BJ (cell line): ENCODE measurements at regions not wholly inside any gene's neighbourhood (a gene's known extent, or its start where the extent isn't known, plus 50 kb on each side); places are given as distances from the start of the nearest gene placed in this dataset.

ENCODE experiments used
- CTCF ChIA-PET: fragments of 350-600 bp; formaldehyde crosslinking; extraction: SDS; loops from one replicate; lab custom pipeline; 2021; ENCODE audit warnings: antibody characterized with exemption, inconsistent platforms; lab: Yijun Ruan, JAX
- POLR2A ChIA-PET: fragments of 300-600 bp; sonication (Branson Sonifier 250); formaldehyde crosslinking; extraction: SDS; loops from one replicate; lab custom pipeline; 2021; ENCODE audit warnings: antibody characterized with exemption; lab: Charles Lee
- DNase-seq: peaks from one replicate; pipeline ENCODE4 v3.0.0-alpha.2; 2011; ENCODE audit warnings: low read depth
- H3K27me3 ChIP-seq: 2 replicates; pipeline ENCODE4 v1.6.0; 2011; ENCODE audit warnings: low read length; ENCODE audit not compliant: control insufficient read depth, insufficient read depth
- H3K36me3 ChIP-seq: 2 replicates; pipeline ENCODE4 v1.5.1; 2011; ENCODE audit warnings: low read length; ENCODE audit not compliant: control insufficient read depth, insufficient read depth
- H3K4me3 ChIP-seq: 2 replicates; pipeline ENCODE4 v1.5.1; 2011; ENCODE audit warnings: low read depth, mild to moderate bottlenecking, control low read depth, low read length
- TF ChIP-seq, protein P1 (sequence below): IDR thresholded peaks from 2 replicates; pipeline ENCODE4 v1.5.1; 2011; ENCODE audit warnings: low read depth, mild to moderate bottlenecking, control low read depth, inconsistent platforms, low read length, moderate library complexity; ENCODE audit not compliant: insufficient read depth

DNA sequence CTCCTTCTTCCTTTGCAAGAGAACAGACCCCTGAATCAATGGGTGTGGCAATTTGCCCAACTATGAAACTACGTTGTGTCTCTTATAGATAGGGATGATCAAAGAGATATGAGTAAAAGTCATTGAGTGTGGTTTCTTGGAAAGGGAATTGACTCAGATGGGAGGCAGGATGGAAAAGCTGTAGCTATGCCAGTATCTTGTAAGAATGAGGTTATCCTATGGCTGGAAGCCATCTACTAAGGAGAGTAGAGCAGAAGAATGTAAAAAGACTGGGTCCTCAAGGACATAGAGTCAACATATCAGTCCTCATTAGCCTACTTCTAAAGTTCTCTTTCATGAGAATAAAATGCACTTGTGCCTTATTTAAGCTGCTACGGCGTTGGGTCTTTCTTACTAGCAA, 78.9 kb upstream of the POU2AF2 start:
- no peaks in the 10 kb centered on the region for H3K27me3 ChIP-seq
- no peak for DNase-seq
- no peak overlapping the region for H3K4me3 ChIP-seq
- POLR2A ChIA-PET, result no interaction called here
- TF ChIP-seq, protein P1, sequence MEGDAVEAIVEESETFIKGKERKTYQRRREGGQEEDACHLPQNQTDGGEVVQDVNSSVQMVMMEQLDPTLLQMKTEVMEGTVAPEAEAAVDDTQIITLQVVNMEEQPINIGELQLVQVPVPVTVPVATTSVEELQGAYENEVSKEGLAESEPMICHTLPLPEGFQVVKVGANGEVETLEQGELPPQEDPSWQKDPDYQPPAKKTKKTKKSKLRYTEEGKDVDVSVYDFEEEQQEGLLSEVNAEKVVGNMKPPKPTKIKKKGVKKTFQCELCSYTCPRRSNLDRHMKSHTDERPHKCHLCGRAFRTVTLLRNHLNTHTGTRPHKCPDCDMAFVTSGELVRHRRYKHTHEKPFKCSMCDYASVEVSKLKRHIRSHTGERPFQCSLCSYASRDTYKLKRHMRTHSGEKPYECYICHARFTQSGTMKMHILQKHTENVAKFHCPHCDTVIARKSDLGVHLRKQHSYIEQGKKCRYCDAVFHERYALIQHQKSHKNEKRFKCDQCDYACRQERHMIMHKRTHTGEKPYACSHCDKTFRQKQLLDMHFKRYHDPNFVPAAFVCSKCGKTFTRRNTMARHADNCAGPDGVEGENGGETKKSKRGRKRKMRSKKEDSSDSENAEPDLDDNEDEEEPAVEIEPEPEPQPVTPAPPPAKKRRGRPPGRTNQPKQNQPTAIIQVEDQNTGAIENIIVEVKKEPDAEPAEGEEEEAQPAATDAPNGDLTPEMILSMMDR, result no peak
- CTCF ChIA-PET, result no interaction called here
- no peaks in the 10 kb centered on the region for H3K36me3 ChIP-seq

DNA sequence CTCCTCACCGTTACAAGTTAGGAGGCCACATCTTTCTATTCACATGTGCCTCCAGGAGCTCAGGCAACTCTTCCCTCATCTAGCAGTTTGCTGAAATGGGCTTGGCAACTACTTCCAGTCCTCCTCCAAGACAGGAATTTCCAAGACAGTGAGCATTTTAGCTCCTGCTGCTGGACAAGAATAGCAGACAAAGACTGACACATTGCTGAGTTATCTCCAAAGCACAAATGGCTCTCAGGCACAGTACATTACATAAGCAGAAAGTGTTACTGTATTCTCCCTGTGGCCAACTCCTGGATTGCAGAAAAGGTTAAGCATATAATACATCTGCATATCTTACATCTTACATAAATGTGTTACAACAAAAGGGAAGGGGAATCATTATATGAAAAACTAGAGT, 83.2 kb upstream of the POU2AF2 start:
- ChIA-PET POLR2A (no interaction called here), CTCF (no interaction called here)
- DNase-seq, result no peak
- Histone ChIP-seq H3K27me3 (no peaks in the 10 kb centered on the region), H3K4me3 (no peak overlapping the region), H3K36me3 (no peaks in the 10 kb centered on the region)
- TF ChIP-seq, protein P1, result no peak

DNA sequence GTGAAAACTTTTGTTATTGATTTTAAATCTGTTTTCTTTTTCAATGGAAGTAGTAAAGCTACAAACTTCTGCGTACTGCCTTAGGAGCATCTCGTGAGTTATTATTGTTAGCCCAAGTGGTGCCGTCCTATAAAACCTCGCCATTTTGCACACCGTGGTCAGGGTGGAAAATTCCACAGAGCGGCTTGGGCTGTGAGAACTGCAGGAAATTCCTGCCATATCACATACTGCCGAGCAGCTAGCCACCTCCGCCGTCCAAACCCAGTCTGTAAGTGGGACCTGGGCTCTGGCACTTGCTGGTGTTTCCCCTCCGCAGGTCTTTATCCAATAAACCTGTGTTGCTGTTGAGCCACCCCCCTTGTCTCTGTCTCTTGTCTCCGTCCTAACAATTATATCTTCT, 88.0 kb upstream of the POU2AF2 start:
- TF ChIP-seq, protein P1, result no peak
- DNase-seq, result no peak
- no peaks in the 10 kb centered on the region for H3K27me3 ChIP-seq
- CTCF ChIA-PET, result no interaction called here
- POLR2A ChIA-PET, result no interaction called here
- H3K4me3 ChIP-seq, result no peak overlapping the region
- H3K36me3 ChIP-seq, result no peaks in the 10 kb centered on the region

DNA sequence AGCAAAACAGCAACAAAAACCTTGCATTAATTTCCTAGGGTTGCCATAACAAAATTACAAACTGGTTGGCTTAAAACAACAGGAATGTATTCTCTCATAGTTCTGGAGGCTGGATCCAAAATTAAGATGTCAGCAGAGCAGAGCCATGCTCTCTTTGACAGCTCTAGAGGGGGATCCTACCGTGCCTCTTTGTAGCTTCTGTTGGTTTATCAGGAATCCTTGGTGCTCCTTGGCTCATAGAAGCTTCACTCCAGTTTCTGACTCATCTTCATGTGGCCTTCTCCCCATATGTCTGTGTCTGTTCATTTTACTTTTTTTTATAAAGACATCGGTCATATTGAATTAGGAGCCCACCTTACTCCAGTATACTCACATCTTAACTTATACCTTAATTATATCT, 90.5 kb upstream of the POU2AF2 start:
- TF ChIP-seq, protein P1, result no peak
- DNase-seq, result no peak
- Histone ChIP-seq H3K4me3 (no peak overlapping the region), H3K27me3 (no peaks in the 10 kb centered on the region), H3K36me3 (no peaks in the 10 kb centered on the region)
- POLR2A ChIA-PET, result no interaction called here
- CTCF ChIA-PET, result no interaction called here

DNA sequence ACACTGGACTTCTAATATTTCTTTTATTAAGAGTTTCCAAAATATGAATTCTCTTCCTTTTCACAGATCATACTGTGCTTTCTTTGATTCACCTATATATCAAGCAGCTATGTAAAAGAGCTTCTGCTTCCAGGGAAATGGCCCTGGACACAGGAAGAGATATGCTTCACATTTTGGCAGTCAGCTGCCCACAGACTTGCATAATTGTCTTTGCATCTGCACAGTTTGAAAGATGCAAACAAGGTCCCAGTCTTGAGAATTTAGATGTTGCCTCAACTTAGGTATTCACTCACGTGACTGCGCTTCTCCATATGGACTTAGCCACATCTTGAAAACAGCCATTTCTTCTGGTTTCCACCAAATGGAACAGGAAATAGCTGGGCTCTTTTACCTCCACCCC, 92.3 kb upstream of the POU2AF2 start:
- TF ChIP-seq, protein P1, result no peak
- no peak for DNase-seq
- ChIA-PET CTCF (no interaction called here), POLR2A (no interaction called here)
- Histone ChIP-seq H3K4me3 (no peak overlapping the region), H3K36me3 (no peaks in the 10 kb centered on the region), H3K27me3 (no peaks in the 10 kb centered on the region)
